HG03342 (cell line): ENCODE measurements at regions not wholly inside any gene's neighbourhood (a gene's known extent, or its start where the extent isn't known, plus 50 kb on each side); places are given as distances from the start of the nearest gene placed in this dataset.
A peak's percentile ranks its signal among the peaks of the same experiment; 100 is the strongest.

Experiments
- ATAC-seq: cut with Tn5 transposase; IDR thresholded peaks from one replicate; pipeline ENCODE4 v1.9.1; 2021; ENCODE audit warnings: mild to moderate bottlenecking, moderate library complexity; ENCODE audit not compliant: unreplicated experiment

- ATAC-seq, result no peak
Measured at GRCh38 chr14:86683561-86683960, 1153.6 kb downstream of the FLRT2 start.

GRCh38 chr14:86675059-86675458 is 1145.1 kb downstream of the FLRT2 start:
- no peak for ATAC-seq

- no peak for ATAC-seq
Measured at GRCh38 chr14:86673523-86673969, 1143.6 kb downstream of the FLRT2 start.

GRCh38 chr14:86672080-86672479 is 1142.1 kb downstream of the FLRT2 start:
- no peak for ATAC-seq

- ATAC-seq, result no peak
Measured at GRCh38 chr14:86665975-86666374, 1136.0 kb downstream of the FLRT2 start.

- ATAC-seq, result no peak
Measured at GRCh38 chr14:86662334-86662733, 1132.4 kb downstream of the FLRT2 start.

GRCh38 chr14:86654558-86655184 is 1124.7 kb downstream of the FLRT2 start:
- ATAC-seq, result peak; percentile 64

- no peak for ATAC-seq
Measured at GRCh38 chr14:86652526-86652925, 1122.6 kb downstream of the FLRT2 start.

GRCh38 chr14:86646696-86647690 is 1117.0 kb downstream of the FLRT2 start:
- ATAC-seq, result no peak

- ATAC-seq, result no peak
Measured at GRCh38 chr14:86646125-86646524, 1116.2 kb downstream of the FLRT2 start.

GRCh38 chr14:86641310-86641709 is 1111.4 kb downstream of the FLRT2 start:
- ATAC-seq, result no peak

- no peak for ATAC-seq
Measured at GRCh38 chr14:86640288-86640687, 1110.3 kb downstream of the FLRT2 start.

- ATAC-seq, result no peak
Measured at GRCh38 chr14:86639666-86640065, 1109.7 kb downstream of the FLRT2 start.

GRCh38 chr14:86639146-86639545 is 1109.2 kb downstream of the FLRT2 start:
- no peak for ATAC-seq

GRCh38 chr14:86627080-86627479 is 1097.1 kb downstream of the FLRT2 start:
- no peak for ATAC-seq

- no peak for ATAC-seq
Measured at GRCh38 chr14:86626530-86626929, 1096.6 kb downstream of the FLRT2 start.

GRCh38 chr14:86625637-86626036 is 1095.7 kb downstream of the FLRT2 start:
- ATAC-seq, result no peak

- no peak for ATAC-seq
Measured at GRCh38 chr14:86619726-86620125, 1089.8 kb downstream of the FLRT2 start.

- no peak for ATAC-seq
Measured at GRCh38 chr14:86613786-86614185, 1083.8 kb downstream of the FLRT2 start.

- ATAC-seq, result no peak
Measured at GRCh38 chr14:86613126-86613525, 1083.2 kb downstream of the FLRT2 start.

GRCh38 chr14:86604561-86604960 is 1074.6 kb downstream of the FLRT2 start:
- ATAC-seq, result no peak

GRCh38 chr14:86602263-86602662 is 1072.3 kb downstream of the FLRT2 start:
- no peak for ATAC-seq
